NCI-H345 treated with DMSO at 0.1 percent for 48 hours (cell line): ENCODE measurements at regions not wholly inside any gene's neighbourhood (a gene's known extent, or its start where the extent isn't known, plus 50 kb on each side); places are given as distances from the start of the nearest gene placed in this dataset.

Source experiments
- DNase-seq: peaks from one replicate; lab custom pipeline; 2025; ENCODE audit not compliant: unreplicated experiment; lab: John Stamatoyannopoulos, UW

DNA sequence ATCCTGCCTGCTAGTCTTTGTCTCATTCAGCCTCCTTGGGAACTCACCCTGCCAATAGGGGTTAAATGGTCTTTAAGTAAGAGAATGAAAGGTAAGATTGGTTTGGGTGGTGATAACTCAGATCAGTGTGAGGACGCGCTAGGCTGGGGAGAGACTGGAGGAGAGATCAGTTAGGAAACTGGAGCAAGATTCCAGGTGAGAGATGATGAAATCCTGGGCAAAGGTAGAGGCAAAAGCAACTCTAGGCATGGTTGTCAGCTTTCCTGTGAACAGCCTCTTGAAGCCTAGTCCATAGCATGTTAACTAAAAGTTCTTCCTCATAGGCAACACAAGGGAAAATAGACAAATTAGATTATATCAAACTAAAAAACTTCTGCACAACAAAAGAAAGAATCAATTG, 145.2 kb upstream of the ANKRD28 start:
- no peak for DNase-seq

DNA sequence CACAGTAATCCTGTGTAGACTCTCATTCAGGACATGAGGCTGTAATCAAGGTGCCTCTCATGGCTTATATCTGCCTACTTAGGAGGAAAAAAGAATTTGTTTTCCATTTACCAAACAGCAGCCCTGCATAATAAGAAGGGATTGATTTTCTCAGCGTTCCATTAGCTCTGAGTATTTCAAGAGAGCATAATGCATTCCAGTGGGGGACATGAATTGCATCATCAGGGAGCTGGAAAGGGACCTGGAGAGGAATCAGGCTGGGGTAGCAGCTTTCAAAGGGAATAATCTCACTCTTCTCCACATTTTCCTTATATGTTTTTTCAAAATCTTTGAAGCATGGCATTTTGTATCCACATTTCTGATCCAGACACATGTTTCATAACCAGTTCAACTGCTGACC, 150.6 kb upstream of the ANKRD28 start:
- DNase-seq, result no peak

DNA sequence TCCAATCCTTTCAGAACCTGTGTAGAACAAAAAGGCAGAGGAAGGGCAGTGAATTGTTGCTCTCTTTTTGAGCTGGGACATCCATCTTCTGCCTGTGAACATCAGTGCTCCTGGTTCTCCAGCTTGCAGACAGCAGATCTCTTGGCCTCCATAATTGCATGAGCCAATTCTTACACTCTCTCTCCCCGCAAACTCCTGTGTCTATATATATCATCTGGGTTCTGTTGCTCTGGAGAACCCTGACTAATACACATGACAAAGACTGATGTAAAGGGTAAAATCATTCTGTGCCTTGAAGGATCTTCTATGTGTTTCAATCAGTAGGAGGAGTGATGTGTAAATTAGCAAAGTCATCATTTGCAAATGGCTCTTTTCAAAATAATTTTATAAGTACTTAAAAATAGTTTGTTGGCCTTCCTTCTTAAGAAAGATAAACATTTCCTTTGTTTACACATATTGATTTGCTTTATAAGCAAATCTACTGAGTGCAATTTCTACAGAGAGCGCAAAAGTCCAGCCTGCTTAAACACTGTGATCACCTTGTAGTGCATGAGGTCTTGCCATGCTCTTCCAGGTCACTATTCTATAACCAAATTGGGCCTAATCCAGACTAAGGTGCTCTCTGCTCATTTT, 154.9 kb upstream of the ANKRD28 start:
- DNase-seq, result no peak

DNA sequence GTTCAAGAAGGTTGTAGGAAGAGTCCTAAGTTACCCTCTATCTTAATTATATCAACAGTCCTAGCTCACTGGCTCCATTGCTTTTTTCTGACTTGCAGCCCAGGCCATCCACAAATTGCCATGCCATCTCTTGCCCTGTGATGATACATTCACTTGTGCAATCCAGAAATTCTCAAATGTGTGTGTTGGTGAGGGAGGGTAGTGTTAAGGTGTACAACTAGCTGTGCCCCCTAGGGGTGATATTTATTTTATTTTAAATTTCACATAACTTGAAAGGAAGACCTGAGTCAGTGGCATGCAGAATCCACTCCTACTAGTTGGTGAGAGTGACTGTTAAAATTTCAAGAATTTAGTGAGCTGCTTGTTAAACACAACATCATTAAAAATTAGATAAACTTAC, 156.1 kb upstream of the ANKRD28 start:
- DNase-seq, result no peak

DNA sequence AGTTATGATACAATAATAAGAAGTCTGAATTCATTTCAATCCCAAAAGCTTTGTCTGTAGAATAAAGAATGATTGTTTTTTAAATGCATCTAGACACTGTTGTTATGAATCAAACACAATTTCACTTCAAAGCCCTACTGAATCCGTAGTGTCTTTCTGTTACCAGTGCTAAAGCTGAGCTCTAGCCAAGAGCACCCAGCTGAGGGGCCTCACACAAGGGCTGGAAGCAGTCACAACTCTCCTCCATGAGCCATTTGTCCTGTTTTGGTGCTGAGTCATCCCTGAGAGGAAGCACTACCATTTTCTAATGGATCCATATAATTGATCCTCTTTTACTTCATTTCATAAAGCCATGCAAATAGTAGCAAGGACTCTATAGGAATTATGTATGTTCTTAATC, 158.2 kb upstream of the ANKRD28 start:
- no peak for DNase-seq

DNA sequence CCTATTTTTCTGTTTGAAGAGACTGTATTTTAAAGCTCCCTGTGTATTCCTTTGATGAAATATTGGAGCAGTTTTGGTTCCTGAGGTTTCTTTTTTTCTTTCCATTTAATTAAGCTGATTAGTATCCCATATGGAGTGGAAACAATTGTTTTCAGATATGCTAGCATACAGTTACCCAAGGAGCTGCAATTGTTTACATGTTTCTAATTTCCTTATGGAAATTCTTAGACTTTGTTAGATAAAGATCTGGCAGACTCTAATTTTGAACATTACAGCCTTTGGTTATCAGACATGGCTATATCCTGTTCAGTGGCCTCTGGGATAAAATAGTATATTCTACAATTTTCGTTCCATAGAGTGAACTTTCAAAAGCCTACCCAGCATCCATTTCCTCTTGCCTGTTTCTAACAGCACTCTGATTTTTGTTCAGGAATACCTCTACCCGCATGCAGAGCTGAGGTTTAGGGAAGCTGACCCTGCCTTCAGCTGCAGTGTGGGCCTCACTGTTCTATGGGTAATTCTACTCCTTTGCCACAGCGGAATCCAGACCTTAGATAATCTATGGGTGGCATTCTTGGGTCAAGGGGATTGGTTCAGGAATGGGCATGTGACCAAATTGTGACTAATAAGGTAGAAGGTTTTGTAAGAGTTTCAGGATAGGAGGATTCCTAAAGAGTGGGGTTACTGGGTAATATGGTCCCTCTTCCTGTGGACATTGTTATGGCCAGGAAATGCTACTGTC, 161.1 kb upstream of the ANKRD28 start:
- DNase-seq, result no peak

DNA sequence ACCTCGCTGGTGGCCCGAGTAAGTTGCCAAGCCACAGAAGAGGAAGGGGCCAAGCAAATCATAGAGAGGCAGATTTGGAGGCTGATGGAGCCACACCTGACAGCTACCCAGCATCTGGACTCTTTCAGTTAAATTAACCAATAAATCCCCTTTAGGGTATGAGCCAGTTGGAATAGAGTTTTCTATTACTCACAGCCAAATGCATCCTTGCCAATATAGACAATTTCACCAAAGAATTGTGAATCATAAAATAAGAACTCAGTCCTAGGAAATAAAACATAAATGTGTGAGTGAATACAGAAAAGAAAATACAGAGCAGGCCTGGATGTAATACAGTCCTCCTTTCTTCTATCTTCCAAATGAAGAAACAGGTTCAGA, 161.6 kb upstream of the ANKRD28 start:
- DNase-seq, result no peak

DNA sequence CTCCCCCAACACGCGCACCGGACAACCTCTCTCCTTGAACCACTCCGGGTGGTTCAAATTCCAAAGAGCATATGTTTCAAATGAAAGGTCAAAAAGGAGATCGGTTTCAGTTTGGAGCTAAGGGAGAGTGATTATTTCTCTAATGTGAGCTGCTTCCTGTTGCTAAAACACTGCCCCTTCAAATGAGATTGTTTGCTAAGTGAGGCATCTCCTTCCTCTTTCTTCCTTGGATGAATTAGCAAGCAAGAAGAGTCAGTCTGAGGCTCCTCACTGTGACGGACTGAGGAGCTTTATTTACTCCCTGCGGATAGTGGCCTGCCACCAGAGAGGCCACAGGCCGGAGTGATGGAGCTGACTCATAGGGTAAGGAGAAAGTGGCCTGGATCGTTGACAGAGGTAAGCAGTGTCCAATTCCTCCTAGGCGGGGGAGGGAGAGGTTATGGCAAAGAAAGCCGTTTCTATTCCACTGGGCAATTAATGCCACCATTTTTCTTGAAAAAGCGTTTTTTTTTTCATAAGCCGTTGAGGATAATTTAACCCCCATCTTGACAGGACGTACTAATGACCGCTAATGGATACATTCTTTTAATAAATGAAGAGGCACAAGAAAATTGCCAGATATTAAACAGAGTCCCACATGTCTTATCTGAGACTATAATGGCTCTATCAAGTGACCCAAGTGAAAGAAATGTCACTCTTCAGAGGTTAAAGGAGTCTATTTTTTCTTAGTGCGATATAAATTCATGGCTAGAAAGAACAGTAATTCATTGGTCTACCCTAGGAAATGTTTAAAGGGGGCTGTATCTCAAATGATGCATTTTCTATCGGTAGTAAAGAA, 167.0 kb upstream of the ANKRD28 start:
- no peak for DNase-seq

DNA sequence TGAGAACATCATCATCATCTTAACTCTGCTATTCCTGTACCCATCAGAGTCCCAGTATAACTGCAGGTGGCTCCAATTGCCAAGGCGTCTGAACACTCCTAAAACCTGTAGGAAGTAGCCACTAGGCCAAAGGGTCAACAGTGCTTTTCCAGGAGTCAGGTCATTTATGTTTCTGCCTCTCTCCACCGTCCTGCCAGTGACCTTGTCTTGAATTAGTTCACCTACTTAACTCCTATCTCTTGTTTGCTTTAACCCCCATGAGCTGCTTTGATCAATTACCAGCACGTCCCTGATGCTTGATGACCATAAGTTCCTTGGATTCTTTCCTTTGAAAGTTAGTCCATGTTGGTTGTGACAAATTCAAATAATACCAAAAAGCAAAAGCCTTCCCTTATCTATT, 169.8 kb upstream of the ANKRD28 start:
- no peak for DNase-seq

DNA sequence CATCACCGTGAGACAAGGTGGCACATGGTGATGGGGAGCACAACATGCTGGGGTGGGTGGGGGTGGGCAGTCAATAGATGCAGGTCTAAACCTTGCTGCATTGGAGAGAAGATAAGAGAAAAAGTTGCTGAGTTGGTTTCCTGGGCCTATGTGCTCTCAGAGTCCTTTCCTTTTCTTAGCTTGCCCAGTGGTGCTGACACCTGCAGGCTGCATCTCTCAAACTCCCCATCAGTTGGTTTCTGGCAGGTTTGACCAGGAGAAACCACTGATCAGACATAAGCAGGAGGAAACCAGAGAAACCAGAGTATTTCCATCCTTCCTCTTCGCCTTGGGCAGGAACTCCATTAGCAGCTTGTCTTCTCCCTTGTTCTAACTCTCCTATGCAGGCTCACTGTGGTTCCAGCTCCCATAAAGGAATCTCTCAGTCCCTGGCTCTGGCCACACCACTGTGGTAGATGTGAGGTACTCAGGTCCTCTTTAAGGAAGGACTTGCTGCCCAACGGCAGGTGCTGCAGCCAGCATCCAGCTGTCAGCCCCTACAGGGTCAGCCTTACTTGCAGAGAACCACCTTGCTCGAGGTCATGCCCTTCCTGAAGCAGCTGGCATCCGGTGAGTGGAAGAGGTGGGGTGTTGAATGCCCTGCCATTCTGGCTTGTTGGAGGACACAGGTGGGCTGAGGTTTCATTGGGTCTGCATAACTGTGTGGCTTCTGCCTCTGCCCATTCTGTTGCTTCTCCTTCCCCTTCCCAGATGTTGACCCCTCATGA, 172.3 kb upstream of the ANKRD28 start:
- DNase-seq, result no peak

DNA sequence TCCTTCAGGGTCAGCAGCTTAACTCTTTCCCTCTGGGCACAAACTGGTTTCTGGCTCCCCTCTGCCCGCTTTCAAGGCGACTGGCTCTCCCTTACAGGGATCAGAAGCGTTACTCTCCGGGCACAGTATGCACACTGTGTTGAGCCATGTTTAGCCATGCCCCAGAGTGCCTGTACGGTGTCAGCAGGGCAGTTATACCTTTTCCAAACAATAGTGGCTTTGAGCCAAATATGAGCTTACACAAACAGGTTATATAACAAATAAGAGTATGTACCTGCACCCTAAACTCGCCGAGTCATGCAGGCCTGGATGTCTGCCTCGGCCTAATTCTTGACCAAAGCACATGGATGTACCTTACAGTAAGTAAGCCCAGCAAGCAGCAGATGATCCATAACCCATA, 175.6 kb upstream of the ANKRD28 start:
- DNase-seq, result no peak

DNA sequence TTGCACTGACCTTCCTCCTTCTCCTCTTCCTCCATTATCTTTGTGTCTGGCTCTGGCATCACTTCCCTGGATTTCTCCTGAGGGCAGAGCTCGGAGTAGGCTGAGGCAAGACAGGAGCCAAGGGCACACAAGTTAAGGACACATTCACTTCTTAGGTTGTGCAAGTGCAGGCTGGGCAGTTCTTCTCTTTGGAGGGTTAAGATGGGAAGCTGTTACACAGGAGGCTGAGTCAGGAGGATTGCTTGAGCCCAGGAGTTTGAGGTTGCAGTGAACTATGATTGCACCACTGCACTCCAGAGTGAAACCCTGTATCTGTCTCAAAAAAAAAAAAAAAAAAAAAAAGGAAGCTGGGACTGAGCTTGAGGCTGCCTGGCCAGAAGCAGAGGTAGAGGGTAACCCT, 176.2 kb upstream of the ANKRD28 start:
- no peak for DNase-seq

DNA sequence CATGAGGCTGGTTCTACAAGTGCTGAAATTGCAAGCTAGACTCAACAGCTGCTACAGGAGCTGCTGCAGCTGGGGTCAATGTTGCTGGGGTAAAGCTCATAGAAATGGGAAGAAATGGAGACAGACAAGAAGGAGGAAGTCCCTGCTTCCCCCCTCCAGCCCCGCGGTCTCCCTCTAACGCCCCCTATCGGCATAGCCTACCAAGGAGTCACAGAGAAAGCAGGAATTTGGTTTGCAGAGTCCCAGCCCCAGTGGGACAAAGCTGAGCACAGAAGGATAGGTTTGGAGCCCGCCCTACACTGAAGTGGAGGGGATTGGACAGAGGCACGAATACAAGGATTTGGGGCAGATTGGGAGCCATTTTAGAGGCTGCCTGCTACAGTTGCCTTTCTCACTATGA, 176.9 kb upstream of the ANKRD28 start:
- no peak for DNase-seq

DNA sequence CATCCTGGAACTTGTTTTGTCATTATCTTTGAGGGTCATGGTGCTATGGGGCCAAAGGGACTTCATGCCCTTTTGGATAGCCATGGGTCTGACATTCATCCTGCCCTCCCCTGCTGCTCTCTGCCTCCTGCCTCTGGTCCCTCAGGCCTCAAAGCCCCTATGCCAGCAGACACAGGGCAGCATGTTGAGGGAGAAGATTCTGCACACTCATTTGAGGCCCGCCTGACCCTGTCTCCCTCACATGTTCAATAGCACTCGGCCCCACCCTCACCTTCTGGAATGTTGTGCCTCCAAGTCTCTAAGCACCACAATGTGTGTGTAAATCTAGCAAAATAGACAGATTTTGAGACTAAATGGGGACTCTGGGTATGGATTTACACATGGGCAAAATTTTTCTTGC, 178.7 kb upstream of the ANKRD28 start:
- no peak for DNase-seq

DNA sequence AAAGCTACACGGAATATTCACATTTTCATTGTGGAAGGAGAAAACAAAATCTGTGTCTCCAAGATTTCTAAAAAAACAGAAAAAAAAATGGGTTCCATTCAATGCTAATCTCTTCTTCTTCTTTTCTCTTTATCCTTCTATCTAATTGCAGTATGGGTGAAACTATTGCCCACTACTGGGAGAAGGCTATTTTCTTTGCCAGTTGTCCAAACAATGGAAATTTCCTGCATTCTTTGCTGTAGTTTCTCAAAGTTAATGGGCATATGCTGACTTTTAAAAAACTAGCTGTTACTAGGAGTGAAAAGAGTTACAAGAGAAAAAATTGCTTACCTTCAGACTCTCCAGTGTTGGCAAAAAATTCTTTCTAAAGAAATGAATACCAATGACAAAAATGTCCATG, 179.3 kb upstream of the ANKRD28 start:
- no peak for DNase-seq

DNA sequence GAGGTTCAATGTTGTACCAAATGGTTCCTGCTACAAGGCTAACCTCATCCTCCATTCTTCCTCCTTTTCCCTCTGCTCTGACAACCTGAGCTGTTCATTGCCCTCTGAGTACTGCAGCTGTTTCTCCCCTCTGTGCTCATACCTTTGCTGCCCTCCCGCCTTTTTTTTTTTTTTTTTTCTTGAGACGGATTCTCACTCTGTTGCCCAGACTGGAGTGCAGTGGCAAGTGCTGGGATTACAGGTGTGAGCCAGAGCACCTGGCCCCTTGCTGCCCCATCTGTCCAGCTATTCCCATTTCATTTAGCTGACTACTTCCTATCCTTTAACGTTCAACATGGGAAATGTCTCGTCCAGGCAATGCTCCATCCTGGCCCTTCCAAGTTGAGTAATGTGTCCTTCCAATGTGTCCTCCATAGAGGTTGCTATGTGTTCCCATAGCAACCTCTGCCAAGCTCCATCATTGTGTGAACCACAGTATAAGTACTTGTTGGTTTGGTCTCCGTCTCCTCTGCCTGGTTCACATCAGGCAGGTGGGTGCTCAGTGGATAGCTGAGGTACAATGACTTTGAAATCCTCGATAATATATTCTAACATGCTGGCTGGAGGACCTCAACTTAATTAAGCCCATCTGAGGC, 179.9 kb upstream of the ANKRD28 start:
- DNase-seq, result no peak

DNA sequence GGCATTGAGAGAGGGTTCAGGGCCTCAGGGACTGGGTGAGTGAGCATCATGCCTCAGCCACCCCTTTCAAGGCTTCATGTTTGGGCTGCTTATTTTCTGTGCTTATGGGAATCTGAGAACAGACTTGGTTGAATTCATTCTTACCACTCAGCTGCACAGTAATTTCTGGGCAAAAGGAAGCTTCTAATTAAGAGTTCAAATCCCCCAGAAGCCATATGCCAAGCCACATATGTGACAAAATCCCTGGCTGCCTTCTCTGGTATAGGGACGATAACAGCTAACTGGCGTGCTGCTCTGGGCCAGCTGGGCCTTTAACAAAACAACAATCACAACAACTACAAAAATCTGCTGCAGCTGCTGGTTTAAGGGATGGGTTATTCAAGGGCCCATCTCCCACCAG, 181.0 kb upstream of the ANKRD28 start:
- no peak for DNase-seq

DNA sequence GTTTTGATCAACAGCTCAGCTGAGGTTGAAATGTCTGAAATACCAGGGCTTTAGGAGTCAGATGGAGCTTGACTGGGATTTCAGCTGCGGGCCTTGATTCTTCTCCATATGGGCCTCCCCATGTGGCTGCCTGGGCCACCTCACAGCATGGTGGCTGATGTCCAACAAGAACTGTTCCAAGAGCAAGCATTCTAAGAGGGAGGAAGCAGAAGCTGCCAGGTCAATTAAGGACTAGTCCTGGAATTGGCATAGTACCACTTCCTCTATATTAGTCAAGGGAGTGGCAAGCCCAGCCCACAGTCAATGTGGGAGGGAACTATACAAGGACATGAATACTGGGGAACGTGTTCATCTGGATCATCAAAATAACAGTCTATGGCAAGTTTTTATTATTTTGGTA, 181.7 kb upstream of the ANKRD28 start:
- DNase-seq, result no peak

DNA sequence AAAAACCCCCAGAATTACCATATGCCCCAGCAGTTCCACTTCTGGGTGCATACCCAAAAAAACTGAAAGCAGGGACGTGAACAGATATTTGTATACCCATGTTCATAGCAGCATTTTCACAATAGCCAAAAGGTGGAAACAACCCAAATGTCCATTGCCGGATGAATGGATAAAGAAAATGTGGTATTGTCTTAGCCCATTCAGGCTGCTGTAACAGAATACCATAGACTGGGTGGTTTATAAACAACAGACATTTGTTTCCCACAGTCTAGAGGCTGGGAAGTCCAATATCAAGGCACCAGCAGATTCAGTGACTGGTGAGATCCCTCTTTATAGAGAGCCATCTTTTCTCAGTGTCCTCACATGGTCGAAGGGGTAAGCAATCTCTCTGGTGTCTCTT, 182.1 kb upstream of the ANKRD28 start:
- no peak for DNase-seq

DNA sequence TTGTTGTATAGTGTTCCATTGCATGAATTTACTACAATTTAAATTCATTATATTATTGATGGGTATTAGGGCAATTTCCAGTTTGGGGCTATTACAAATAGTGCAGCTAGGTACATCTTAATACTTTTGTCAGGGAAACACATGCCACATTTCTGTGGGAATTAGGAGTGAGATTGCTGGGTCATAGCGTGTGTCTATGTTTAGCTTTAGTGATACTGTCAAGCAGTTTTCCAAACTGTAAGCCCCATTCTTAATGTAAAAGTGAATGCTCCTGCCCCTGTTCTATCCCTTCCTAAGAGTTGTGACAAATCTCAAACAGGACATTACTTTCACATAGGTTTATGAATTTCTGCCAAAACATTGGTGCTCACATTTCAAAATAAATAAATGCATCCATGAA, 184.5 kb upstream of the ANKRD28 start:
- no peak for DNase-seq

DNA sequence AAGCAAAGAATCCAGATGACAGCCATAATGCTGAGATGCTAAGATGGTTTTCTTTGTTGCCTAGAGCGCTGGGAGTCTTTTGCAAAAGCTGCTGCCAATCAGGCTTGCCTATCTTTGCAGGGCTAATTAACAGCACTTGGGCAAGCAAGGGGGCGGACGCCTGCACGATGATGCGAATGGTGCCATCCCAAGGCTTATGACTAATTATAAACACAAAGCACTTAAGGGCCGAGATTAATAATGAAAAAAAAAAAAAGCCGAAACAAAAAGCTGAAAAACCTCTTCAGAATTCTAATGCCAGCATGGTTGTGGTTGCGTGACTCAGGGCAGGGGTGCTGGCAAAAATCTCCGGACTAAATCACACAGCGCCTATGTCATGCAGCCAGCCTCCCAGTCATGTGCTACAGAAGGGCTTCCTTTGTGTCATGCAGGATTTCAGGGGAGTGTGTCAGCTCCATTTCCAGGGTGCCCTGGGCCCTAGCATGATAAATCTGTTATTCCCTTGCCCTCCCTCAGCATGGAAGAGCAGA, 185.0 kb upstream of the ANKRD28 start:
- no peak for DNase-seq
